DND-41 (cell line): ENCODE measurements at regions not wholly inside any gene's neighbourhood (a gene's known extent, or its start where the extent isn't known, plus 50 kb on each side); places are given as distances from the start of the nearest gene placed in this dataset.

Source experiments
- EZH2 ChIP-seq: IDR thresholded peaks from 3 replicates; pipeline ENCODE4 v1.6.1; 2012; ENCODE audit warnings: borderline replicate concordance, low read depth, mild to moderate bottlenecking, moderate library complexity, low read length, inconsistent platforms; ENCODE audit not compliant: severe bottlenecking
- TF ChIP-seq, protein P1 (sequence below): IDR thresholded peaks from 2 replicates; pipeline ENCODE4 v1.5.1; 2012; ENCODE audit warnings: borderline replicate concordance, low read length, moderate library complexity, mild to moderate bottlenecking; ENCODE audit not compliant: poor library complexity, severe bottlenecking; ENCODE audit errors: extremely low read depth

DNA sequence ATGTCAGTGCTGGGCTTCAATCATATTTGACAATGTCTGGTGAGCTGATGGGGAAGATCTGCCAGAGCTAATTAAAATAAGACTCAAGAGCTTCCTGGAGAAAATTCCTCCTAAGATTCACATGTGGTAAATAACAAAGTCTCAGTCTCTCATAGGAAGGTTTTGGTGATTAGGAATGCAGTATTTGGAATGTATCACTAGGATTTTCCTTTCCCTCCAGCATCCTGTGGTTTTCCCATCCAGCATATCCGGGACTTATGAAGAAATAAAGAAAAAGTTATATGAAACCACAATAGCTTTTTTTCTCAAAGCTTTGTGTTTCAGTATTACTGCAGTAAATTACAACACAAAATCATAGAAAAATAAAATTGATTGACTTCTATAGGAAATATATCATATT is 1597.1 kb downstream of the ADGRL3 start:
- TF ChIP-seq, protein P1, sequence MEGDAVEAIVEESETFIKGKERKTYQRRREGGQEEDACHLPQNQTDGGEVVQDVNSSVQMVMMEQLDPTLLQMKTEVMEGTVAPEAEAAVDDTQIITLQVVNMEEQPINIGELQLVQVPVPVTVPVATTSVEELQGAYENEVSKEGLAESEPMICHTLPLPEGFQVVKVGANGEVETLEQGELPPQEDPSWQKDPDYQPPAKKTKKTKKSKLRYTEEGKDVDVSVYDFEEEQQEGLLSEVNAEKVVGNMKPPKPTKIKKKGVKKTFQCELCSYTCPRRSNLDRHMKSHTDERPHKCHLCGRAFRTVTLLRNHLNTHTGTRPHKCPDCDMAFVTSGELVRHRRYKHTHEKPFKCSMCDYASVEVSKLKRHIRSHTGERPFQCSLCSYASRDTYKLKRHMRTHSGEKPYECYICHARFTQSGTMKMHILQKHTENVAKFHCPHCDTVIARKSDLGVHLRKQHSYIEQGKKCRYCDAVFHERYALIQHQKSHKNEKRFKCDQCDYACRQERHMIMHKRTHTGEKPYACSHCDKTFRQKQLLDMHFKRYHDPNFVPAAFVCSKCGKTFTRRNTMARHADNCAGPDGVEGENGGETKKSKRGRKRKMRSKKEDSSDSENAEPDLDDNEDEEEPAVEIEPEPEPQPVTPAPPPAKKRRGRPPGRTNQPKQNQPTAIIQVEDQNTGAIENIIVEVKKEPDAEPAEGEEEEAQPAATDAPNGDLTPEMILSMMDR = no peak
- no peak for TF ChIP-seq EZH2
